Activated CD4-positive, alpha-beta T cell treated with anti-CD3 and anti-CD28 coated beads for 24 hours (primary cell): ENCODE measurements at regions not wholly inside any gene's neighbourhood (a gene's known extent, or its start where the extent isn't known, plus 50 kb on each side); places are given as distances from the start of the nearest gene placed in this dataset.

Source experiments
- DNase-seq, 2 donors: peaks; one replicate each; pipeline ENCODE4 v3.0.0-alpha.2; 2020; ENCODE audit warnings: low read depth in 2 of 2

DNA sequence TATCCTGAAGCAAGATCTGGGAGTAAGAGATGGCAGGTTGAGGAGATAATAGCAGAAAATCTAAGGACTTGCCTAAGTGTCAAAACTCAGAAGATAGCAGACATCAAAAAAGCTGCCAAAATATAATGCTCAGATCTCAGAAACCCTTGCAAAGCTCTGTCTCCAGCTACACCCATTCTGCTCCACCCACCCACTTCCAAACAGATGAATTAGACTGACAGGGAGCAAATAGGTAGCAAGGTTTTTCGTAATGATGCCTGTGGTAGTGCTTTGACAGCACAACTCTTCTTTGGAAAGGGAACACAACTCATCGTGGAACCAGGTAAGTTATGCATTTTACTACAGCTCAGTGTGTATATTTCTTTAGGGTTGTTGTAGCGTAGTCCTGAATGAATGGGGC lies 132.6 kb downstream of the DAD1 start:
- no peak for DNase-seq

GRCh38 chr14:22452330-22452729 lies 136.7 kb downstream of the DAD1 start:
- no peak for DNase-seq

DNA sequence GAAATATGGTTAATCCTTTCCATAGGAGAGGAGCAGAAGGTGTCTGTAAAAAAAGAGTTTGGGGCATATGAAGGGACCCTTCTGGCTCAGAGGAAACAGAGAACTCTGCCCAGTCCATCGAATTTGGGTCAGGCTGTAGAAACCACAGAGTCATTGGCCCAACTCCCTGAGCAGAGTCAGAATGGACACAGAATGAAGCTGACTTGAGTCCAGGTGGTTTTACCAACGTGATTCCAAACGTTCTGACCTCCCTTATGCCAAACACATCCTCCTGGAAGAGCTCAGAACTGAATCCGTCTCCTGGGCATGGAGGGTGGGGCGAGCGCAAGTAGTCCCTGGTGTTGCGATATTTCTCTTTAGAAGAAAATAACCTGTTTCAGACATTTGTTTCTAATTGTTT lies 138.8 kb downstream of the DAD1 start:
- no peak for DNase-seq

- no peak for DNase-seq
Observed at GRCh38 chr14:22449600-22449905, 139.5 kb downstream of the DAD1 start.

GRCh38 chr14:22448905-22449599 lies 140.0 kb downstream of the DAD1 start:
- no peak for DNase-seq

GRCh38 chr14:22448035-22448904 lies 140.8 kb downstream of the DAD1 start:
- DNase-seq, result no peak

- DNase-seq, result no peak
Observed at GRCh38 chr14:22438742-22439141, 150.3 kb downstream of the DAD1 start.

- DNase-seq, result no peak
Observed at GRCh38 chr14:22434901-22435550, 154.0 kb downstream of the DAD1 start.

DNA sequence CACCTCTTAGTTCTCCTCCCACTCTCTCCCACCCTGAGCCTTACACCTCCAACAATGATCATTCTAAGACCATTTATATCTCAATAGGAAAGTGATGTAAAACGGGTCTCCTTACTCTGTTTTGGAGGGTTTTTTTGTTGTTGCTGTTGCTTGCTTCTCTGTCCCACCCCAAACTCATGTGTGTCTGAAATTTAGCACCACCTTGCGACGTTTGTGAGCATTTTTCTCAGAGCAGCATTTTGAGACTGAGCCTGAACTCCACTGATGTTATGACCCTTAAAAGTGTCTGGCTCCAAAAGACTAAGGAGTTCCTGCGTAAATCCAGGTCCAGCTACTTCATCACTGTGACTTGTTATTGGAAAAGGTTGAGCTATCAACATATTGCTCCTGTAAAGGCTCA lies 155.0 kb downstream of the DAD1 start:
- no peak for DNase-seq

GRCh38 chr14:22433069-22433468 lies 156.0 kb downstream of the DAD1 start:
- no peak for DNase-seq

DNA sequence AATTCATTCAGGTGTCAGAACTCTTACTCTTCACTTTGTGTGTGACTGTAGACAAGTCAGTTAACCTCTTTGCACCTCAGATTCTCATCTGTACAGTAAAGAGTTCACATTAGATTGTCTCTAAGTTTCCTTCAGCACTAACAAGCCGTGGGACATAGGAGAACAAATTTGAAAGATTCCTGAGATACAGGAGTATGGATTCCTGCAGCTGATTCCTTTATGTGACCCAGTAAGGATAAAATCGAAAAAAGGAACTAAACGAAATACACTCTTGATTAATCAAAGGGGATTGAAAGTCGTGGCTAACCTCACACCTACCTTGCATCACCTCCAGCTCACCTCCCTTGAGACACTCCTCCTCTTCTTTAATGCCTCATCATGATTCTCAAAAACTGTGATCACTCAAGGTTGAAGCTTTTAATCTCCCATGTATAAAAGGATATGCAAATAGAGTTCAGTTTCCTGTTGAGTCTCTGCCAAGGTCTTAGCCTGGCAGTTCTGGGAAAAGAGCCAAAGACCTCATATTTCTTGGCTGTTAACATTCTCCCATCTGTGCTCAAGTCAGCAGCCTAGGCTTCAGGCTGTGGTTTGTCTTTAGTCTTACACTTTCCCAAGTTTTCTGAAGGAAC lies 156.6 kb downstream of the DAD1 start:
- DNase-seq, result no peak

GRCh38 chr14:22429546-22430294 lies 159.3 kb downstream of the DAD1 start:
- DNase-seq, result no peak

DNA sequence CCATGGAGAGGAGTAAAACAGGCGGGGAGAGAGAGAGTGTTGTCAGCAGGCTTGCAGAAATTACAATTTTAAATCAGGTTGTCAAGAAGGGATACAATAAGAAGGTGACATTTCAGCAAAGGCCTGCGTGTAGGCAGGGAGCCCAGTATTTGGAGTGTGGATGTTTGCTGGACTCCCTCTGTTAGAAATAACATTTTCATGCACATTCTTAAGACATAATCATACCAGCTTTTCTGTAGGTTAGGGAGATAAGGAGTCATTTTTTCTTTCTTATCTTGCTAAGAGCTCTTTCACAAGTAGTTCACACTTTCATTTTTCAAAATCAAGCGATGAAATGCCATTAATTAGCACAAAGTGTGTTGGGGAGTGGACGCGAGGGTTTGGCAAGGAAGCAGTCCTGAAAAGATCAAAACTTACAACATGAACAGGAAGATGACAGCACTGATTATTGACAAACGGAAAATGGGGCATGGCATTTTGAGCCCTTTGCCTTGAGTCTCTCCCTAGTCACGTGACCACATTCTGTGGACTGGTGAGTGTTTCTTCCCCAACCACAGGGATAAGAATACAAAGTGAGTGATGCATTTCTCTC lies 160.2 kb downstream of the DAD1 start:
- no peak for DNase-seq

GRCh38 chr14:22427771-22428231 lies 161.2 kb downstream of the DAD1 start:
- no peak for DNase-seq

DNA sequence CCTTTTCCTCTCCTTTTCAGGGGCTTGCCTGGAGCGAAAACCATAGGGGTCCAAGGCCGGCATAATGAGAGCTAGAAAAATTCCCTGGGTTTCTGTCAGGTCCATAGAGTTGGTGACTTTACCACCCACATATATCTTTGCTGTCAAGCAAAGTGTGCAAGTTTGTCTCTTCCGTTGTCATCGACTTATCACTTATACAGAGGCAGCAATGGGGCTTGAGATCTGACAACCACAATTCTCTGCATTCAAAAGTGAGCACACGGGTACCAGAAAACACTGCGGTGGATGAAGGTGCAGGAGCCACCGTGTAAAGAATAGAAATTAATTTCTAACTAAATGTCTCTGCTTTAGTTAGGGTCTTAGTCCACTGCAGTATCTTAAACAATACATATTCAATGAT lies 162.3 kb downstream of the DAD1 start:
- no peak for DNase-seq

- no peak for DNase-seq
Observed at GRCh38 chr14:22423958-22424357, 165.1 kb downstream of the DAD1 start.

DNA sequence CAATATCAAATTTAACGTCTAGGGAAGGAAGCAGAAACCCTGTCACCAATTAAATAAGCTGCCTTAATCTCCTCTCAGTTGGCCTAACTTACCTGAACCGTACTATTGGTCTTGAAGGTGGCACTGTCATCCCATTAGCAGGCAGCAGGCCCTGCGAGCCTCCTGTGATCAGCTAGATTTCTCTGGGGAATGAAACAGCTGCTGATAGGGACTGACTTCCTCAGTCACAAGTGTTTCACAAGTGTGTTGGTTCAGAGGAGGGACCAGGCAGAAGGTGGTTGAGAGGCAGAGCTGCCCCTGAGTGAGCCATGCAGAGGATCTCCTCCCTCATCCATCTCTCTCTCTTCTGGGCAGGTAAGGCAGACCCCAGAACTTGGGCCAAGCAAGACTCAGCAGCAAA lies 166.8 kb downstream of the DAD1 start:
- DNase-seq, result no peak

- DNase-seq, result no peak
Observed at GRCh38 chr14:22420598-22421186, 168.3 kb downstream of the DAD1 start.

DNA sequence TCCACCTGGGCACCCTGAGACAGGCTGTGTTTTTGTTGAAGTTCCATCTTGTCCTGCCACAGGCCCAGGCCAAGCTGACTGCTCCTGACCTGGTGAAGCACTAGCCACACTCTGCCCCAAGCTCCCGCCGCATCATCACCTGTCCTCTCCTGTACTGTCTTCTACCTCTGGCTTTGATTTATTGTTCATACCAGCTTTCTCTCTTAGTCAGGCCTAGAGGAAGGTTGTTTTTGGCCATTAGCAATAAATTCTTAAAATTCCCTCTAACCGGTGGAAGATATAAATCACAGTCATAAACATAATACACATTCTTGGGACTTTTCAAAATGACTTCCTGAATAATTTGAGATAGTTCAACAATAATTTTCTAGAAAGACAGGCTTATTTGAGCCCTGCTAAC lies 169.4 kb downstream of the DAD1 start:
- no peak for DNase-seq

DNA sequence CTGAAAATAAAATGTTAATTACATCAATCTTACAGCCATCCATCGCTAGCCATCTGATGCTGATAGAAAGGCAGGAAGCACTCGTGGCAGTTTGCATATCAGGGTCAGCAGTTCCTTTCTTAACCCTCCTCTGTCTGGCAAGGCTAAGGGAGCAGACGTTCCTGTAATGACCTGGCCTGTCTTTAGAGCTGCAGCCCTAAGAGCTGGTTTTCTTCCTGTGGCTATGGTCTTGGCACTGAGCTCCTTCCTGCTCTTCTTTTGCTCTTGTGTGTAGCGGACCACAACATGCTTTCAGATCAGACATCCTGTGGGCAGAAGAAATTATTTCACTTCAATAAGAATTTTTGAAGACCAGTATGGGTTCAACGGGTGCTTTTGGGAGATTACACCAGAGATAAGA lies 170.4 kb downstream of the DAD1 start:
- DNase-seq, result no peak

DNA sequence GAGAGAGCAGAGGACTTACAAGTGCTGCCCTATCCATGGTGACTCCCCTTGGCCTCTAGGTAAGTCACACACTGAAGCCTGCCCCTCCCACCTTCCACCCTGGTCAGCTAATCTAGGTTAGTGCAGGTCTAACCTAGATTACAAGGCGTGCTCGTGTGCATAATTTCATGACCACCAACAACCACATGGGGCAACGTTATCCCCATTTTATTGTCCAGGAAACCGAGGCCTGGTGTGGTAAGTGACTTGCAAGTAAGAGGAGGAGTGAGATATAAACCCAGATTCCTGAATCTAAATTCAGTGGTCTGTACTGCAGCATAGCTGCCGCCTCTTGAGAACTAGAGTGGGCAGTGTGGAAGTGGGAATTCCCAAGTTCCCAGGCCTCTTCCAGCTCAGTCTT lies 171.1 kb downstream of the DAD1 start:
- no peak for DNase-seq
